Bronchial epithelial cell (primary cell): ENCODE measurements at regions not wholly inside any gene's neighbourhood (a gene's known extent, or its start where the extent isn't known, plus 50 kb on each side); places are given as distances from the start of the nearest gene placed in this dataset.

Experiments used
- DNase-seq: peaks from one replicate; pipeline ENCODE4 v3.0.0-alpha.2; 2010; ENCODE audit warnings: low read depth
- FAIRE-seq: peaks from 2 replicates; lab custom pipeline; 2011; peaks lifted over from hg19 to GRCh38; lab: Jason Lieb, UNC
- H3K27me3 ChIP-seq: 2 replicates; pipeline ENCODE4 v1.5.1; 2011; ENCODE audit warnings: low read length; ENCODE audit not compliant: control insufficient read depth, insufficient read depth
- H3K36me3 ChIP-seq: 2 replicates; pipeline ENCODE4 v1.5.1; 2011; ENCODE audit warnings: low read length; ENCODE audit not compliant: control insufficient read depth, insufficient read depth
- H3K4me3 ChIP-seq: 2 replicates; pipeline ENCODE4 v1.5.1; 2011; ENCODE audit warnings: mild to moderate bottlenecking, low read depth, low read length, control low read depth
- CTCF ChIP-seq: IDR thresholded peaks from 2 replicates; pipeline ENCODE4 v1.5.1; 2011; ENCODE audit warnings: mild to moderate bottlenecking, moderate library complexity, low read length, control low read depth, inconsistent platforms; ENCODE audit not compliant: insufficient read depth, severe bottlenecking

- H3K4me3 ChIP-seq = no peak overlapping the region
- no peak for DNase-seq
- H3K27me3 ChIP-seq = no peaks in the 10 kb centered on the region
- H3K36me3 ChIP-seq = no peaks in the 10 kb centered on the region
- TF ChIP-seq CTCF = no peak
- no peak for FAIRE-seq
Observed at GRCh38 chr6:95519228-95520037, 57.9 kb upstream of the MANEA start.

GRCh38 chr6:95521181-95521580, 56.2 kb upstream of the MANEA start:
- no peak for DNase-seq
- no peak overlapping the region for H3K4me3 ChIP-seq
- no peak for FAIRE-seq
- H3K27me3 ChIP-seq = no peaks in the 10 kb centered on the region
- H3K36me3 ChIP-seq = no peaks in the 10 kb centered on the region
- no peak for TF ChIP-seq CTCF
